ENCODE measurements at regions not wholly inside any gene's neighbourhood (a gene's known extent, or its start where the extent isn't known, plus 50 kb on each side); places are given as distances from the start of the nearest gene placed in this dataset.

DNA sequence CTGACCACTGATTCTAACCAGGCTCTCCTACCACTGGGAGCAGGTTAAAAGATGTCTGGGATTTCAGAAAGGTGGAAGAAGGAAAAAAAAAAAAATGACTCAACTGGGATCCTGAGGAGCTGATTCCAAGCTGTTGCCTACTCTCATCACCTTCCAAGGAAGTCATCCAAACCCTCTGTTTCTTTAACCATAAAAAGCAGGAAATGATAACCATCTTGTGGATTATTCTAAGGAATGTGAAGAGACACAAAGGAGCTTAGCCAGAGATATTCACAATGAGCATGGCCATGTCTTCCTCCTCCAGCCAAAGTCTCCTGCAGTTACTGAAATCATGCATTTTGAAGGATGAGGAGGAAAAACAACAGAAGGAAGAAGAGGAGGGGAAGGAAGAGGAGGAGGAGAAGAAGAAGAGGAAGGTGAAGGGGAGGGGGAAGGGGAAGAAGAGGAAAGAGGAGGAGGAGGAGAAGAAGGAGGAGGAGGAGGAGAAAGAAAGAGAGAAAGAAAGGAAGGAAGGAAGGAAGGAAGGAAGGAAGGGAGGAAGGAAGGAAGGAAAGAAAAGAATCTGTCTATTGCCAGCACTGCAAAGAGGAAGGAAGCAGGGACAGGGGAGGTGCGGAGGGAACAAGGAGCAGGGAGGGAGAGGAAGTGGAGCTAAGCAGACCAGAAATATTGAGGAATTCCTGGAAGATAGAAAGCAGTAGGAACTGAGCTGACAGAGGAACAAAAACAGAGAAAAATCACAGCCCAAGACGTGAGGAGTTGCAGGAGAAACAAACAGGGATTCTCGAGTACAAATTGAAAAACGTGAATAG lies 229.2 kb downstream of the UACA start:
- no peak overlapping the region for H3K9ac ChIP-seq
- TF ChIP-seq EZH2phosphoT487 (IDR thresholded peaks at IDR 0.05) (no peak), EZH2 (IDR thresholded peaks at IDR 0.05) (no peak)
- TF ChIP-seq, protein P1, sequence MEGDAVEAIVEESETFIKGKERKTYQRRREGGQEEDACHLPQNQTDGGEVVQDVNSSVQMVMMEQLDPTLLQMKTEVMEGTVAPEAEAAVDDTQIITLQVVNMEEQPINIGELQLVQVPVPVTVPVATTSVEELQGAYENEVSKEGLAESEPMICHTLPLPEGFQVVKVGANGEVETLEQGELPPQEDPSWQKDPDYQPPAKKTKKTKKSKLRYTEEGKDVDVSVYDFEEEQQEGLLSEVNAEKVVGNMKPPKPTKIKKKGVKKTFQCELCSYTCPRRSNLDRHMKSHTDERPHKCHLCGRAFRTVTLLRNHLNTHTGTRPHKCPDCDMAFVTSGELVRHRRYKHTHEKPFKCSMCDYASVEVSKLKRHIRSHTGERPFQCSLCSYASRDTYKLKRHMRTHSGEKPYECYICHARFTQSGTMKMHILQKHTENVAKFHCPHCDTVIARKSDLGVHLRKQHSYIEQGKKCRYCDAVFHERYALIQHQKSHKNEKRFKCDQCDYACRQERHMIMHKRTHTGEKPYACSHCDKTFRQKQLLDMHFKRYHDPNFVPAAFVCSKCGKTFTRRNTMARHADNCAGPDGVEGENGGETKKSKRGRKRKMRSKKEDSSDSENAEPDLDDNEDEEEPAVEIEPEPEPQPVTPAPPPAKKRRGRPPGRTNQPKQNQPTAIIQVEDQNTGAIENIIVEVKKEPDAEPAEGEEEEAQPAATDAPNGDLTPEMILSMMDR (IDR thresholded peaks at IDR 0.05), result no peak
- no peak for DNase-seq (ENCODE audit: low spot score)
- Mint-ChIP-seq H3K27ac (peak overlapping the region; percentile 34), H3K4me1 (peaks cover 44% of the 10 kb centered on the region), H3K9me3 (no peaks in the 10 kb centered on the region), H3K36me3 (no peaks in the 10 kb centered on the region), H3K27me3 (ENCODE audit: insufficient read depth, low read depth) (peaks cover 5% of the 10 kb centered on the region), H3K4me3 (no peak overlapping the region)
- peaks cover 3% of the 10 kb centered on the region for H3F3A ChIP-seq (ENCODE audit: low read depth)
- no peaks in the 10 kb centered on the region for H3K36me3 ChIP-seq
- H2AFZ ChIP-seq (replicated peaks), result no peak overlapping the region
- no peaks in the 10 kb centered on the region for H3K9me3 ChIP-seq (ENCODE audit: low read depth)
- no peak overlapping the region for H3K4me2 ChIP-seq
- no peaks in the 10 kb centered on the region for H3K27me3 ChIP-seq
- no peak overlapping the region for H3K27ac ChIP-seq
- H3K4me3 ChIP-seq, result no peak overlapping the region
- peaks cover 28% of the 10 kb centered on the region for H3K4me1 ChIP-seq
- no peaks in the 10 kb centered on the region for H4K20me1 ChIP-seq (ENCODE audit: low read depth)
- H3K79me2 ChIP-seq (ENCODE audit: low read depth), result no peaks in the 10 kb centered on the region

DNA sequence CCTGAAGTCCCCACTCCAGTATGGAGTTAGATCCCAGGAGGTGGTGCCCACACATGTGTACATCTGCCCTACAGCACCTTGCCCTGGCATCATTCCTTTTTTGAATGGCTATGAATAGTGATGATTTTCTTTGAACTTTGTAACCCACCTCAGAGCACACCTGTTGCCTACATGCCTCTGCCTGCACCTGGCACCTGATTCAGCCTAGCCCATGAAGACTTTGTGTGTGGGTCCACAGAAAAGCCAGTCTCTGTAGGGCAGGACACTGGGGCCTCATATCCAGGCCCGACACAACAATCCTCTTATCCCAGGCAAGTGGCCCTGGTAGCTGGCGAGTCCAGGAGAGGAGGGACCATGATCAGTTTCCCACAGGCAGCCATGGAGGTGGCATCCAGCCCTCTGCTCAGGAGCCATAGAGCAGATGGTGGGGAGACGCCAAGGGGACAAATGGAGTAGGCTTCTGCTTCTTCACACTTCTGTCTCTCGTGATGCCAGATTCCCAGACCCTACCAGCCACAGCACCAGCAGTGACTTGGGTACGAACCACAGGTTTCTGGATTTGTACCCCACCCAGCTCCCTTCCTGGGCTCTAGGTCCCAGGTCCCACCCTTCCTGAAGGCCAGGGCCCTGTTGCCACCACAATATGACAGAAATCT lies 230.7 kb downstream of the UACA start:
- Histone ChIP-seq H4K20me1 (ENCODE audit: low read depth) (no peaks in the 10 kb centered on the region), H2AFZ (replicated peaks) (no peak overlapping the region), H3K9ac (no peak overlapping the region), H3K27ac (no peak overlapping the region), H3K9me3 (ENCODE audit: low read depth) (no peaks in the 10 kb centered on the region), H3K79me2 (ENCODE audit: low read depth) (no peaks in the 10 kb centered on the region), H3K4me1 (peaks cover 28% of the 10 kb centered on the region), H3K36me3 (no peaks in the 10 kb centered on the region), H3K4me3 (no peak overlapping the region), H3K27me3 (no peaks in the 10 kb centered on the region), H3F3A (ENCODE audit: low read depth) (peaks cover 3% of the 10 kb centered on the region), H3K4me2 (no peak overlapping the region)
- Mint-ChIP-seq H3K4me3 (no peak overlapping the region), H3K27me3 (ENCODE audit: insufficient read depth, low read depth) (peaks cover 8% of the 10 kb centered on the region), H3K4me1 (peaks cover 41% of the 10 kb centered on the region), H3K27ac (no peak overlapping the region), H3K36me3 (no peaks in the 10 kb centered on the region), H3K9me3 (no peaks in the 10 kb centered on the region)
- TF ChIP-seq EZH2phosphoT487 (IDR thresholded peaks at IDR 0.05), result no peak
- TF ChIP-seq, protein P1 (IDR thresholded peaks at IDR 0.05), result no peak
- TF ChIP-seq EZH2 (IDR thresholded peaks at IDR 0.05), result no peak
- no peak for DNase-seq (ENCODE audit: low spot score)

DNA sequence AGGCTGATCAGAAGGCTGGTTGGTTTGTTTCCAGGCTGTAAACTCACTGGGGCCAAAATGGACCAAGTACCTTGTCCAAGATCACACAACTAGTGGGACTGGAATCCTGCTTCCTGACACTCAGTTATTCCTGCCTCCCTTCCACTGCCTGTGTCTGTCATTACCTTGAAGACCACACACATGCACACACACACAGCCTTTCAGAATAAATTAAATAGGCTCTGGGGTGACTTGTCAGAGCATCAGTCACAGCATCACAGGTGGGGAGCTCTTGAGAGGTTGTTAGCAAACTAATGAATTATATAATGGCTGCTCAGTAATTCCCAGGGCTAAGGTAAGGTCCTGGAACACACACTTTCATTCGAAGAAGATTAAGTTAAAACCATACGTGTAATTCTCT lies 231.8 kb downstream of the UACA start:
- H3K27me3 Mint-ChIP-seq (ENCODE audit: insufficient read depth, low read depth), result peaks cover 6% of the 10 kb centered on the region
- TF ChIP-seq EZH2 (IDR thresholded peaks at IDR 0.05) (no peak), EZH2phosphoT487 (IDR thresholded peaks at IDR 0.05) (no peak)
- TF ChIP-seq, protein P1 (IDR thresholded peaks at IDR 0.05), result no peak
- Histone ChIP-seq H3K27me3 (no peaks in the 10 kb centered on the region), H3K79me2 (ENCODE audit: low read depth) (no peaks in the 10 kb centered on the region), H3K4me3 (no peak overlapping the region), H3K27ac (no peak overlapping the region), H3K4me1 (peaks cover 23% of the 10 kb centered on the region), H2AFZ (replicated peaks) (no peak overlapping the region), H3F3A (ENCODE audit: low read depth) (peaks cover 3% of the 10 kb centered on the region), H3K36me3 (no peaks in the 10 kb centered on the region), H3K4me2 (no peak overlapping the region), H4K20me1 (ENCODE audit: low read depth) (no peaks in the 10 kb centered on the region), H3K9me3 (ENCODE audit: low read depth) (no peaks in the 10 kb centered on the region), H3K9ac (no peak overlapping the region)
- H3K4me3 Mint-ChIP-seq, result no peak overlapping the region
- H3K9me3 Mint-ChIP-seq, result no peaks in the 10 kb centered on the region
- no peak for DNase-seq (ENCODE audit: low spot score)
- no peaks in the 10 kb centered on the region for H3K36me3 Mint-ChIP-seq
- peaks cover 48% of the 10 kb centered on the region for H3K4me1 Mint-ChIP-seq
- no peak overlapping the region for H3K27ac Mint-ChIP-seq
